ENCODE measurements at regions not wholly inside any gene's neighbourhood (a gene's known extent, or its start where the extent isn't known, plus 50 kb on each side); places are given as distances from the start of the nearest gene placed in this dataset.

GRCh38 chr2:103145739-103146138 is 383.9 kb downstream of the TMEM182 start:
- TF ChIP-seq CTCF (IDR thresholded peaks at IDR 0.05) (no peak), POLR2A (IDR thresholded peaks at IDR 0.05) (no peak)

Measured in adrenal gland (tissue), 5 donors.